MM.1S (cell line): ENCODE measurements at regions not wholly inside any gene's neighbourhood (a gene's known extent, or its start where the extent isn't known, plus 50 kb on each side); places are given as distances from the start of the nearest gene placed in this dataset.
A peak's percentile ranks its signal among the peaks of the same experiment; 100 is the strongest.
"Not testable (repeated sequence)": the region's sequence is repeated elsewhere in the genome, so short reads cannot be mapped to it uniquely, and the experiment has no call there.

ENCODE experiments used
- DNase-seq: peaks from one replicate; pipeline ENCODE4 v3.0.0-alpha.2; 2015
- H2AFZ ChIP-seq: fragments of 300-600 bp; sonication (generic); 2 replicates; pipeline ENCODE4 v1.6.0; 2016; ENCODE audit warnings: antibody characterized with exemption, low read length
- H3F3A ChIP-seq: fragments of 300-600 bp; sonication (generic); 2 replicates; pipeline ENCODE4 v1.6.1; 2016; ENCODE audit warnings: mild to moderate bottlenecking, antibody characterized with exemption, low read length, moderate library complexity, mixed read lengths; ENCODE audit not compliant: insufficient read depth
- H3K27ac ChIP-seq: fragments of 300-600 bp; sonication (generic); 2 replicates; pipeline ENCODE4 v1.5.1; 2016; ENCODE audit warnings: mild to moderate bottlenecking, low read length
- H3K27me3 ChIP-seq: fragments of 300-600 bp; sonication (generic); replicated peaks from 2 replicates; pipeline ENCODE4 v1.6.0; 2016; ENCODE audit warnings: low read length; ENCODE audit not compliant: insufficient read depth
- H3K36me3 ChIP-seq: fragments of 300-600 bp; sonication (generic); replicated peaks from 2 replicates; pipeline ENCODE4 v1.6.1; 2016; ENCODE audit warnings: mild to moderate bottlenecking, low read length, mixed read lengths; ENCODE audit not compliant: insufficient read depth
- H3K4me1 ChIP-seq: fragments of 300-600 bp; sonication (generic); 2 replicates; pipeline ENCODE4 v1.6.1; 2016; ENCODE audit warnings: low read length, mixed read lengths
- H3K4me2 ChIP-seq: fragments of 300-600 bp; sonication (generic); 2 replicates; pipeline ENCODE4 v1.6.0; 2016; ENCODE audit warnings: low read depth, low read length
- H3K4me3 ChIP-seq: fragments of 300-600 bp; sonication (generic); 2 replicates; pipeline ENCODE4 v1.5.1; 2016; ENCODE audit warnings: low read length, mixed read lengths
- H3K79me2 ChIP-seq: fragments of 300-600 bp; sonication (generic); 2 replicates; pipeline ENCODE4 v1.6.1; 2016; ENCODE audit warnings: mixed run types, low read length, mixed read lengths
- H3K9ac ChIP-seq: fragments of 300-600 bp; sonication (generic); 2 replicates; pipeline ENCODE4 v1.6.1; 2016; ENCODE audit warnings: low read length, mixed read lengths
- H3K9me2 ChIP-seq: fragments of 300-600 bp; sonication (generic); replicated peaks from 2 replicates; pipeline ENCODE4 v1.6.1; 2016; ENCODE audit warnings: mild to moderate bottlenecking, low read length, mixed read lengths; ENCODE audit not compliant: insufficient read depth
- H3K9me3 ChIP-seq: fragments of 300-600 bp; sonication (generic); replicated peaks from 2 replicates; pipeline ENCODE4 v1.6.1; 2016; ENCODE audit warnings: mild to moderate bottlenecking, low read length, mixed read lengths; ENCODE audit not compliant: insufficient read depth
- H4K20me1 ChIP-seq: fragments of 300-600 bp; sonication (generic); 2 replicates; pipeline ENCODE4 v1.6.1; 2016; ENCODE audit warnings: mild to moderate bottlenecking, low read length, moderate library complexity, mixed read lengths; ENCODE audit not compliant: insufficient read depth
- EZH2 ChIP-seq: fragments of 300-600 bp; sonication (generic); optimal IDR thresholded peaks from 2 replicates; pipeline ENCODE3; 2017; ENCODE audit warnings: low read depth, mild to moderate bottlenecking, antibody characterized with exemption, low read length, mixed read lengths
- EZH2phosphoT487 ChIP-seq: fragments of 300-600 bp; sonication (generic); IDR thresholded peaks from 2 replicates; pipeline ENCODE4 v1.6.1; 2018; ENCODE audit warnings: antibody characterized with exemption, low read length
- TF ChIP-seq, protein P1 (sequence below): fragments of 300-600 bp; sonication (generic); IDR thresholded peaks from 2 replicates; pipeline ENCODE4 v1.5.1; 2016; ENCODE audit warnings: antibody characterized with exemption, low read length, mixed read lengths

DNA sequence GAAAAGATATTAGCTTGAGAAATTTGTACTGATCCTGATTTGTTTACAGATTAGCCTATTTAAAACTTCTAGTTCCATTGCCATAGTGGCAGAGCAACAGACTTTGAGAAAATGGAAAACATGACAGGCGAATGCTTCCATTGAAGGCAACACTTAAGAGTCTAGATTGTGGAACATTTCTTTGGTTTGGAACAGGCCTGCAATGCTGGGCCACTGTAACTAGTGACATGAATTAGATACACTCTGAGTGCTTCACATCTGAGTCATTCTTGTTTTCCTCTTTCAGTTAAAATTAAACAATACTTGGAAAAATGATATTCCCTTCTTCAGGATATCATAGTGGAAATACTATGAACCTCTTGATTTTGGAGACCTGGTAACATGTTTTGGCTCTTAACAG is 453.6 kb upstream of the TUSC1 start:
- Histone ChIP-seq H3K4me1 (no peaks in the 10 kb centered on the region), H3K4me2 (no peak overlapping the region), H3K27ac (no peak overlapping the region), H3F3A (no peaks in the 10 kb centered on the region), H2AFZ (no peak overlapping the region), H4K20me1 (no peaks in the 10 kb centered on the region), H3K9me2 (no peaks in the 10 kb centered on the region), H3K9ac (no peak overlapping the region), H3K9me3 (no peaks in the 10 kb centered on the region), H3K4me3 (no peak overlapping the region), H3K36me3 (no peaks in the 10 kb centered on the region), H3K79me2 (no peaks in the 10 kb centered on the region), H3K27me3 (no peaks in the 10 kb centered on the region)
- TF ChIP-seq, protein P1, sequence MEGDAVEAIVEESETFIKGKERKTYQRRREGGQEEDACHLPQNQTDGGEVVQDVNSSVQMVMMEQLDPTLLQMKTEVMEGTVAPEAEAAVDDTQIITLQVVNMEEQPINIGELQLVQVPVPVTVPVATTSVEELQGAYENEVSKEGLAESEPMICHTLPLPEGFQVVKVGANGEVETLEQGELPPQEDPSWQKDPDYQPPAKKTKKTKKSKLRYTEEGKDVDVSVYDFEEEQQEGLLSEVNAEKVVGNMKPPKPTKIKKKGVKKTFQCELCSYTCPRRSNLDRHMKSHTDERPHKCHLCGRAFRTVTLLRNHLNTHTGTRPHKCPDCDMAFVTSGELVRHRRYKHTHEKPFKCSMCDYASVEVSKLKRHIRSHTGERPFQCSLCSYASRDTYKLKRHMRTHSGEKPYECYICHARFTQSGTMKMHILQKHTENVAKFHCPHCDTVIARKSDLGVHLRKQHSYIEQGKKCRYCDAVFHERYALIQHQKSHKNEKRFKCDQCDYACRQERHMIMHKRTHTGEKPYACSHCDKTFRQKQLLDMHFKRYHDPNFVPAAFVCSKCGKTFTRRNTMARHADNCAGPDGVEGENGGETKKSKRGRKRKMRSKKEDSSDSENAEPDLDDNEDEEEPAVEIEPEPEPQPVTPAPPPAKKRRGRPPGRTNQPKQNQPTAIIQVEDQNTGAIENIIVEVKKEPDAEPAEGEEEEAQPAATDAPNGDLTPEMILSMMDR, result no peak
- TF ChIP-seq EZH2, result no peak
- TF ChIP-seq EZH2phosphoT487, result no peak
- no peak for DNase-seq

DNA sequence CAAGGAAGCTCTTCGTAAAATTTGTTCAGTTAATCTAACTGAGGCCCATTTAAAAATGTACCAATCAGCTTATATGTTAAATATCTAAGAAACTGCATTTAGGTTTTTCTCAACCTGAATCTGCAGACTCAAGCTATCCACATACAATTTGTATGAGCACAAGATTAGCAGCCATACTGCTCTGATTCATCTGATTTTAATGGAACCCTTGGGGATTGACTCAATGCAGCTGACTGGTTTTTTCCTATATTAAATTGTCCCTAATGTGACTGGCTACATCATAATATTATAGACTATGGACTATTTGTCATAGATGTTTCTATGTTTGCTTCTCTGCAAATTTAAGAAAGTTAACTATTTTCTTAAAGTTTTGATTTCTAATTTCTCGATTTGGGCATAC is 451.0 kb upstream of the TUSC1 start:
- Histone ChIP-seq H3K4me1 (peaks cover 9% of the 10 kb centered on the region), H3K27me3 (no peaks in the 10 kb centered on the region), H3K9me2 (no peaks in the 10 kb centered on the region), H3K27ac (no peak overlapping the region), H3K4me3 (no peak overlapping the region), H2AFZ (no peak overlapping the region), H3K36me3 (no peaks in the 10 kb centered on the region), H3K79me2 (no peaks in the 10 kb centered on the region), H3F3A (no peaks in the 10 kb centered on the region), H3K9me3 (no peaks in the 10 kb centered on the region), H3K4me2 (no peak overlapping the region), H4K20me1 (no peaks in the 10 kb centered on the region), H3K9ac (no peak overlapping the region)
- TF ChIP-seq, protein P1, result no peak
- TF ChIP-seq EZH2, result no peak
- no peak for TF ChIP-seq EZH2phosphoT487
- no peak for DNase-seq

DNA sequence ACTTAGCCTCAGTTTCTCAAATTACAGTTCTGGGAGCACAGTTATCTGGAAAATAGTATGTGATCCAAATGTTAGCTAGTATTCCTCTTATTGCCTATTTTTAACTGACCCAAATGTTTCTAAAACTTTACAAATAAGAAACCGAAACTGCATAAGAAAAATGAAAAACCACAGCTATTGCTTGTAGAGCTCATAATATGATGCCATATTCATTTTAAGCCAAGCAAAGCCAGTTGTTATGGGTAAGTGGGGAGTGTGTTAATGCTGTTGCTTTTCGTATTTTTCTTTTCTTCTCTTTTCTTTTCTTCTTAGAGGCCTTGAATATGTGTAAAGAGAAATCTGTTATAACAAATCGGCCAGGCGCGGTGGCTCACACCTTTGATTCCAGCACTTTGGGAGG is 447.4 kb upstream of the TUSC1 start:
- Histone ChIP-seq H3K4me1 (peaks cover 9% of the 10 kb centered on the region), H2AFZ (no peak overlapping the region), H3K79me2 (no peaks in the 10 kb centered on the region), H4K20me1 (no peaks in the 10 kb centered on the region), H3F3A (no peaks in the 10 kb centered on the region), H3K4me3 (no peak overlapping the region), H3K9ac (no peak overlapping the region), H3K9me2 (no peaks in the 10 kb centered on the region), H3K36me3 (no peaks in the 10 kb centered on the region), H3K27me3 (no peaks in the 10 kb centered on the region), H3K9me3 (no peaks in the 10 kb centered on the region), H3K4me2 (peak overlapping the region; percentile 31; the same call in 1 of the 2 replicates), H3K27ac (no peak overlapping the region)
- DNase-seq, result peak; percentile 57
- TF ChIP-seq EZH2 (no peak), EZH2phosphoT487 (no peak)
- TF ChIP-seq, protein P1, result no peak

DNA sequence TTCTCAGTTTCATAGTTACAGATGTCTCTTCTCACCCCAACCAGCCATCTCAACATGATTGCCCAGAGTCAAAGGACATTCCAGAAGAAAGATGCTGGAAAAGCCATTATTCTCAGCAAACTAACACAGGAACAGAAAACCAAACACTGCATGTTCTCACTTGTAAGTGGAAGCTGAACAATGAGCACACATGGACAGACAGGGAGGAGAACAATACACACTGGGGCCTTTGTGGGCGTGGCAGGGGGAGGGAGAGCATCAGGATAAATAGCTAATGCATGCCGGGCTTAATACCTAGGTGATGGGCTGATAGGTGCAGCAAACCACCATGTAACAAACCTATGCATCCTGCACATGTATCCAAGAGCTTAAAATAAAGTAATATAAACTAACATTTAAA is 437.8 kb upstream of the TUSC1 start:
- H3F3A ChIP-seq, H3K4me3 ChIP-seq, DNase-seq, H3K9ac ChIP-seq, H3K79me2 ChIP-seq, H2AFZ ChIP-seq, H3K27me3 ChIP-seq, H3K4me1 ChIP-seq, H3K9me2 ChIP-seq, H3K9me3 ChIP-seq, H3K4me2 ChIP-seq, H3K27ac ChIP-seq, H4K20me1 ChIP-seq, H3K36me3 ChIP-seq: not testable (repeated sequence)
